ENCODE measurements at regions not wholly inside any gene's neighbourhood (a gene's known extent, or its start where the extent isn't known, plus 50 kb on each side); places are given as distances from the start of the nearest gene placed in this dataset.

GRCh38 chr4:91963486-91963885 lies 340.3 kb upstream of the GRID2 start:
- no peak for DNase-seq

GRCh38 chr4:91965166-91965565 lies 338.6 kb upstream of the GRID2 start:
- Histone ChIP-seq H3K4me1 (no peaks in the 10 kb centered on the region), H3K36me3 (no peaks in the 10 kb centered on the region), H3K9me3 (no peaks in the 10 kb centered on the region), H3K27ac (no peak overlapping the region), H3K4me3 (no peak overlapping the region), H3K27me3 (no peaks in the 10 kb centered on the region)
- TF ChIP-seq POLR2A (IDR thresholded peaks at IDR 0.05), result no peak
- TF ChIP-seq POLR2AphosphoS5 (IDR thresholded peaks at IDR 0.05), result no peak
- TF ChIP-seq CTCF (IDR thresholded peaks at IDR 0.05), result no peak
- TF ChIP-seq EP300 (IDR thresholded peaks at IDR 0.05), result no peak
- DNase-seq, result no peak
- intact Hi-C loops (cut with DNase I; ENCODE audit: low total_unique reads), result no loop called here

More at GRCh38 chr4:91963486-91963885, 340.3 kb upstream of the GRID2 start:
- no peaks in the 10 kb centered on the region for H3K27me3 ChIP-seq
- H3K36me3 ChIP-seq, result no peaks in the 10 kb centered on the region
- H3K27ac ChIP-seq, result no peak overlapping the region
- 6 to 27% (median 15%) methylated on average over 3 of the region's 3 CpGs for WGBS, 5 donors
- no peaks in the 10 kb centered on the region for H3K4me1 ChIP-seq
- no peaks in the 10 kb centered on the region for H3K9me3 ChIP-seq
- H3K4me3 ChIP-seq, result no peak overlapping the region
- no peak for TF ChIP-seq EP300 (IDR thresholded peaks at IDR 0.05)
- TF ChIP-seq POLR2A (IDR thresholded peaks at IDR 0.05), result no peak
- intact Hi-C loops (cut with DNase I; ENCODE audit: low total_unique reads), result no loop called here

DNA sequence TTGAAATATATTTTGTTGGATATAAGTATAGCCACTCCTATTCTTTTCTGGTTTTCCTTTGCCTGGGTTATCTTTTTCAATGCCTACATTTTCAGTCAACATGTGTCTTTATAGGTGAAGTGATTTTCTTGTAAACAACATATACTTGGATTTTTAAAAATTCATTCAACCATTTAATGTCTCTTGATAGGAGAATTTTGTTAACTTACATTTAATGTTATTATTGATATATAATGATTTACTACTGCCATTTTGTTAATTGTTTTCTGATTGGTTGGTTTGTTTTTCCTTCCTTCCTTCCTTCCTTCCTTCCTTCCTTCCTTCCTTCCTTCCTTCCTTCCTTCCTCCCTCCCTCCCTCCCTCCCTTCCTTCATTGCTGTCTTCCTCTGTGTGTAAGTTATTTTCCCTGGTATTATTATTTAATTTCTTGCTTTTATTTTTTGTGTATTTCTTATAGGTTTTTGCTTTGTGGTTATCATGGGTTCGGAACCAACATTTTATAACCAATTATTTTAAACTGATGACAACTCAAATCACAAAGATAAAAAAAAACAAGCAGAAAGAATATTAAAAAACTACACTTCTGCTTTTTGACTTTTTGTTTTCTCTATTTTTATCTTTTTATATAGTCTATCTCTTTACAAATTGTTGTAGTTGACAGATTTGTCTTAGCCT lies 330.1 kb upstream of the GRID2 start:
- Histone ChIP-seq H3K9me3 (peaks cover 0 to 10% (median 5%) of the 10 kb centered on the region in 4 donors), H3K36me3 (no peaks in the 10 kb centered on the region), H3K27ac (no peak overlapping the region), H3K4me1 (no peaks in the 10 kb centered on the region), H3K27me3 (no peaks in the 10 kb centered on the region), H3K4me3 (no peak overlapping the region)
- no peak for DNase-seq
- WGBS, 5 donors, result 87 to 94% (median 91%) methylated on average over 1 of the region's 1 CpG
- TF ChIP-seq EP300 (IDR thresholded peaks at IDR 0.05) (no peak), POLR2AphosphoS5 (IDR thresholded peaks at IDR 0.05) (no peak), POLR2A (IDR thresholded peaks at IDR 0.05) (no peak), CTCF (IDR thresholded peaks at IDR 0.05) (no peak)
- intact Hi-C loops (cut with DNase I; ENCODE audit: low total_unique reads), result no loop called here

- Histone ChIP-seq H3K4me1 (no peaks in the 10 kb centered on the region), H3K27me3 (no peaks in the 10 kb centered on the region), H3K4me3 (no peak overlapping the region), H3K27ac (no peak overlapping the region), H3K36me3 (no peaks in the 10 kb centered on the region), H3K9me3 (no peaks in the 10 kb centered on the region)
- TF ChIP-seq POLR2AphosphoS5 (IDR thresholded peaks at IDR 0.05) (no peak), POLR2A (IDR thresholded peaks at IDR 0.05) (no peak), EP300 (IDR thresholded peaks at IDR 0.05) (no peak), CTCF (IDR thresholded peaks at IDR 0.05) (no peak)
- intact Hi-C loops (cut with DNase I; ENCODE audit: low total_unique reads), result no loop called here
- 81 to 94% (median 90%) methylated on average over 5 of the region's 5 CpGs for WGBS, 5 donors
- no peak for DNase-seq
These were observed 319.3 kb upstream of the GRID2 start for GRCh38 chr4:91984466-91984865.

DNA sequence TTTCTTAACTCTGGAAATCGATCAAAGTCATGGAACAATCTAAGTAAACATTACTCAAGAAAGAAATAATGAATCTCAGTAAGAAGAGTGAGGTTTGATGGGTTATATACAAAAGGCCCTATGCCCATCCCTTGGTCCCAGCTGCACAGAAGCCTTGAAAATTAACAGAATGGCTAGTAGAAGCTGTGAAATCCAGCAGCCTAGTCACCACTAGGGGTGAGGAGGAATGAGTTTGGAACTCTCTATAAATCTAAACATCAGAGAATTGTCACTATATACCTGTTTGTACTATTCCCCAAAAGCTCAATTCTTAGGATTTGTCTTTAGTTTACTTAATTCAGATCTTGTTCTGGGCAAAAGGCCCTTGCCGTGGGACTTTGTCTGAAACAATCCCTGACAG lies 313.9 kb upstream of the GRID2 start:
- Histone ChIP-seq H3K27me3 (no peaks in the 10 kb centered on the region), H3K27ac (no peak overlapping the region), H3K36me3 (no peaks in the 10 kb centered on the region), H3K9me3 (no peaks in the 10 kb centered on the region), H3K4me1 (no peaks in the 10 kb centered on the region), H3K4me3 (no peak overlapping the region)
- TF ChIP-seq CTCF (IDR thresholded peaks at IDR 0.05) (no peak), EP300 (IDR thresholded peaks at IDR 0.05) (no peak), POLR2AphosphoS5 (IDR thresholded peaks at IDR 0.05) (no peak), POLR2A (IDR thresholded peaks at IDR 0.05) (no peak)
- intact Hi-C loops (cut with DNase I; ENCODE audit: low total_unique reads), result no loop called here
- DNase-seq, result no peak
- WGBS, 5 donors, result 24 to 61% (median 35%) methylated on average over 2 of the region's 2 CpGs
